Activated naive CD4-positive, alpha-beta T cell treated with anti-CD3 and anti-CD28 coated beads, Interleukin-2, amount 10 ng/mL, durations not matched to agents 7 days and 5 days (primary cell): ENCODE measurements at regions not wholly inside any gene's neighbourhood (a gene's known extent, or its start where the extent isn't known, plus 50 kb on each side); places are given as distances from the start of the nearest gene placed in this dataset.
"Not testable (repeated sequence)": the region's sequence is repeated elsewhere in the genome, so short reads cannot be mapped to it uniquely, and the experiment has no call there.

ENCODE experiments used
- CTCF ChIA-PET: fragments of 350-600 bp; sonication (Branson Sonifier 250); formaldehyde crosslinking; loops from one replicate; lab custom pipeline; 2021; ENCODE audit warnings: antibody characterized with exemption; lab: Charles Lee
- DNase-seq: peaks from one replicate; pipeline ENCODE4 v3.0.0-alpha.2; 2020
- H3K27ac Mint-ChIP-seq: one replicate; pipeline ENCODE4 v1.8.0; 2021; ENCODE audit warnings: mild to moderate bottlenecking, moderate library complexity, mixed read lengths
- H3K27me3 Mint-ChIP-seq: one replicate; pipeline ENCODE4 v1.8.0; 2021; ENCODE audit warnings: mild to moderate bottlenecking, mixed read lengths
- H3K36me3 Mint-ChIP-seq: one replicate; pipeline ENCODE4 v1.8.0; 2021; ENCODE audit warnings: mixed read lengths
- H3K4me1 Mint-ChIP-seq: one replicate; pipeline ENCODE4 v1.8.0; 2021; ENCODE audit warnings: mixed read lengths
- H3K4me3 Mint-ChIP-seq: one replicate; pipeline ENCODE4 v1.8.0; 2021; ENCODE audit warnings: mild to moderate bottlenecking, moderate library complexity, mixed read lengths
- H3K9me3 Mint-ChIP-seq: one replicate; pipeline ENCODE4 v1.8.0; 2021; ENCODE audit warnings: mixed read lengths

- CTCF ChIA-PET: no interaction called here
- no peak for DNase-seq
- Mint-ChIP-seq H3K27me3 (no peaks in the 10 kb centered on the region), H3K36me3 (no peaks in the 10 kb centered on the region), H3K4me1 (no peaks in the 10 kb centered on the region), H3K4me3 (no peak overlapping the region), H3K9me3 (no peaks in the 10 kb centered on the region), H3K27ac (no peak overlapping the region)
These were observed 456.3 kb downstream of the IRS2 start for GRCh38 chr13:109330123-109330522.

- no peaks in the 10 kb centered on the region for H3K9me3 Mint-ChIP-seq
- H3K27me3 Mint-ChIP-seq: no peaks in the 10 kb centered on the region
- CTCF ChIA-PET: no interaction called here
- no peak overlapping the region for H3K4me3 Mint-ChIP-seq
- H3K36me3 Mint-ChIP-seq: no peaks in the 10 kb centered on the region
- H3K4me1 Mint-ChIP-seq: no peaks in the 10 kb centered on the region
- DNase-seq: no peak
- H3K27ac Mint-ChIP-seq: no peak overlapping the region
These were observed 457.2 kb downstream of the IRS2 start for GRCh38 chr13:109329175-109329574.

- no peaks in the 10 kb centered on the region for H3K4me1 Mint-ChIP-seq
- H3K27ac Mint-ChIP-seq: no peak overlapping the region
- H3K27me3 Mint-ChIP-seq: no peaks in the 10 kb centered on the region
- H3K4me3 Mint-ChIP-seq: no peak overlapping the region
- CTCF ChIA-PET: no interaction called here
- no peaks in the 10 kb centered on the region for H3K9me3 Mint-ChIP-seq
- no peaks in the 10 kb centered on the region for H3K36me3 Mint-ChIP-seq
- no peak for DNase-seq
These were observed 459.8 kb downstream of the IRS2 start for GRCh38 chr13:109326601-109327000.

GRCh38 chr13:109323338-109323737 is 463.0 kb downstream of the IRS2 start:
- no peak for DNase-seq
- no peaks in the 10 kb centered on the region for H3K9me3 Mint-ChIP-seq
- H3K27ac Mint-ChIP-seq: no peak overlapping the region
- H3K4me3 Mint-ChIP-seq: no peak overlapping the region
- H3K27me3 Mint-ChIP-seq: no peaks in the 10 kb centered on the region
- no peaks in the 10 kb centered on the region for H3K4me1 Mint-ChIP-seq
- no peaks in the 10 kb centered on the region for H3K36me3 Mint-ChIP-seq
- CTCF ChIA-PET: no interaction called here

- H3K27ac Mint-ChIP-seq: no peak overlapping the region
- no peak overlapping the region for H3K4me3 Mint-ChIP-seq
- H3K36me3 Mint-ChIP-seq: no peaks in the 10 kb centered on the region
- H3K4me1 Mint-ChIP-seq: no peaks in the 10 kb centered on the region
- no peak for DNase-seq
- CTCF ChIA-PET: no interaction called here
- no peaks in the 10 kb centered on the region for H3K9me3 Mint-ChIP-seq
- H3K27me3 Mint-ChIP-seq: no peaks in the 10 kb centered on the region
These were observed 467.3 kb downstream of the IRS2 start for GRCh38 chr13:109318945-109319590.

- CTCF ChIA-PET: no interaction called here
- H3K27me3 Mint-ChIP-seq: no peaks in the 10 kb centered on the region
- no peak overlapping the region for H3K27ac Mint-ChIP-seq
- no peaks in the 10 kb centered on the region for H3K9me3 Mint-ChIP-seq
- H3K36me3 Mint-ChIP-seq: no peaks in the 10 kb centered on the region
- H3K4me3 Mint-ChIP-seq: no peak overlapping the region
- no peak for DNase-seq
- no peaks in the 10 kb centered on the region for H3K4me1 Mint-ChIP-seq
These were observed 470.9 kb downstream of the IRS2 start for GRCh38 chr13:109315481-109315880.

- Mint-ChIP-seq H3K27ac (no peak overlapping the region), H3K4me1 (no peaks in the 10 kb centered on the region), H3K27me3 (no peaks in the 10 kb centered on the region), H3K36me3 (no peaks in the 10 kb centered on the region), H3K4me3 (no peak overlapping the region), H3K9me3 (no peaks in the 10 kb centered on the region)
- CTCF ChIA-PET: no interaction called here
- DNase-seq: no peak
These were observed 472.3 kb downstream of the IRS2 start for GRCh38 chr13:109314101-109314500.

- Mint-ChIP-seq H3K27ac (no peak overlapping the region), H3K27me3 (no peaks in the 10 kb centered on the region), H3K36me3 (no peaks in the 10 kb centered on the region), H3K9me3 (no peaks in the 10 kb centered on the region), H3K4me3 (no peak overlapping the region), H3K4me1 (no peaks in the 10 kb centered on the region)
- CTCF ChIA-PET: no interaction called here
- no peak for DNase-seq
These were observed 474.0 kb downstream of the IRS2 start for GRCh38 chr13:109312399-109312798.

GRCh38 chr13:109311431-109311976 is 474.9 kb downstream of the IRS2 start:
- H3K27me3 Mint-ChIP-seq, CTCF ChIA-PET, H3K36me3 Mint-ChIP-seq, H3K27ac Mint-ChIP-seq, DNase-seq, H3K9me3 Mint-ChIP-seq, H3K4me1 Mint-ChIP-seq, H3K4me3 Mint-ChIP-seq: not testable (repeated sequence)

GRCh38 chr13:109309625-109310363 is 476.6 kb downstream of the IRS2 start:
- no peaks in the 10 kb centered on the region for H3K9me3 Mint-ChIP-seq
- H3K4me1 Mint-ChIP-seq: no peaks in the 10 kb centered on the region
- CTCF ChIA-PET: no interaction called here
- no peaks in the 10 kb centered on the region for H3K27me3 Mint-ChIP-seq
- no peak for DNase-seq
- no peak overlapping the region for H3K4me3 Mint-ChIP-seq
- H3K36me3 Mint-ChIP-seq: no peaks in the 10 kb centered on the region
- no peak overlapping the region for H3K27ac Mint-ChIP-seq

GRCh38 chr13:109307027-109307426 is 479.4 kb downstream of the IRS2 start:
- Mint-ChIP-seq H3K27ac (no peak overlapping the region), H3K4me3 (no peak overlapping the region), H3K27me3 (no peaks in the 10 kb centered on the region), H3K9me3 (no peaks in the 10 kb centered on the region), H3K36me3 (no peaks in the 10 kb centered on the region), H3K4me1 (no peaks in the 10 kb centered on the region)
- no peak for DNase-seq
- CTCF ChIA-PET: interaction anchor here (1.6 kb wide), 1 partner anchor 11 kb away, joined by 3 read pairs; no protein-coding TSS in a partner anchor

GRCh38 chr13:109301726-109302125 is 484.7 kb downstream of the IRS2 start:
- Mint-ChIP-seq H3K4me1 (no peaks in the 10 kb centered on the region), H3K36me3 (no peaks in the 10 kb centered on the region), H3K27me3 (no peaks in the 10 kb centered on the region), H3K27ac (no peak overlapping the region), H3K9me3 (no peaks in the 10 kb centered on the region), H3K4me3 (no peak overlapping the region)
- CTCF ChIA-PET: no interaction called here
- DNase-seq: no peak

- H3K4me1 Mint-ChIP-seq: no peaks in the 10 kb centered on the region
- DNase-seq: no peak
- no peaks in the 10 kb centered on the region for H3K27me3 Mint-ChIP-seq
- no peak overlapping the region for H3K4me3 Mint-ChIP-seq
- H3K9me3 Mint-ChIP-seq: no peaks in the 10 kb centered on the region
- H3K27ac Mint-ChIP-seq: no peak overlapping the region
- no peaks in the 10 kb centered on the region for H3K36me3 Mint-ChIP-seq
- CTCF ChIA-PET: no interaction called here
These were observed 485.1 kb downstream of the IRS2 start for GRCh38 chr13:109301276-109301675.

- Mint-ChIP-seq H3K9me3 (peaks cover 3% of the 10 kb centered on the region), H3K27me3 (no peaks in the 10 kb centered on the region), H3K36me3 (no peaks in the 10 kb centered on the region), H3K4me1 (no peaks in the 10 kb centered on the region), H3K4me3 (no peak overlapping the region), H3K27ac (no peak overlapping the region)
- no peak for DNase-seq
- CTCF ChIA-PET: no interaction called here
These were observed 488.8 kb downstream of the IRS2 start for GRCh38 chr13:109297628-109298027.

GRCh38 chr13:109293166-109293565 is 493.2 kb downstream of the IRS2 start:
- no peaks in the 10 kb centered on the region for H3K27me3 Mint-ChIP-seq
- H3K36me3 Mint-ChIP-seq: no peaks in the 10 kb centered on the region
- CTCF ChIA-PET: no interaction called here
- no peak for DNase-seq
- no peak overlapping the region for H3K27ac Mint-ChIP-seq
- no peaks in the 10 kb centered on the region for H3K4me1 Mint-ChIP-seq
- H3K4me3 Mint-ChIP-seq: no peak overlapping the region
- H3K9me3 Mint-ChIP-seq: peaks cover 3% of the 10 kb centered on the region
